Sigmoid colon (tissue), 3 donors: ENCODE measurements at regions not wholly inside any gene's neighbourhood (a gene's known extent, or its start where the extent isn't known, plus 50 kb on each side); places are given as distances from the start of the nearest gene placed in this dataset.

Experiments used
- POLR2A ChIP-seq, 2 donors: fragments of 450-650 bp; IDR thresholded peaks; one replicate each; pipeline ENCODE4 v1.6.1; 2016; ENCODE audit warnings: antibody characterized with exemption in 2 of 2, mild to moderate bottlenecking in 2 of 2, moderate library complexity in 2 of 2
- TF ChIP-seq, protein P1 (sequence below), 4 experiments: fragments of 450-650 bp in 3 of 4; fragments of 200-600 bp in 1 of 4; IDR thresholded peaks; one replicate each; pipeline ENCODE4 v1.5.1; 2016 to 2019; ENCODE audit warnings: antibody characterized with exemption in 4 of 4, mild to moderate bottlenecking in 3 of 4, moderate library complexity in 2 of 4

DNA sequence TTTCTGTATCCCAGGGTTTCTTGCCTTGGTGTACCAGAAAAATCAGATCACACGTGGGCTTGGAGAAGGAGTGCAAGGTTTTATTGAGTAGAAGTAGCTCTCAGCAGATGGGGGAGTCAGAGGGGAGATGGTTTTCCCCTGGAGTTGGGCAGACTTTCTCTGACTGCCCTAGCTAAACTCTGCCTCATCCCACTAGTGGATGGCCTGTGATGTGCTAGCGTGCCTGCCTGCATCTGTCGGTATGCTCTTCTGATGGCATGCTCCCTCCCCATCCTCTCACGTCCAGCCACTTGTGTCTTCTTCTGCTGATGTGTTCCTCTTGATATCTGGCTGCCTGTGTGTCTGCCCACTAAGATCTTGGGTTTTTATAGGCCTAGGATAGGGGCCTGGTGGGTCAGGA, 616.1 kb upstream of the RGMB start:
- TF ChIP-seq, protein P1, sequence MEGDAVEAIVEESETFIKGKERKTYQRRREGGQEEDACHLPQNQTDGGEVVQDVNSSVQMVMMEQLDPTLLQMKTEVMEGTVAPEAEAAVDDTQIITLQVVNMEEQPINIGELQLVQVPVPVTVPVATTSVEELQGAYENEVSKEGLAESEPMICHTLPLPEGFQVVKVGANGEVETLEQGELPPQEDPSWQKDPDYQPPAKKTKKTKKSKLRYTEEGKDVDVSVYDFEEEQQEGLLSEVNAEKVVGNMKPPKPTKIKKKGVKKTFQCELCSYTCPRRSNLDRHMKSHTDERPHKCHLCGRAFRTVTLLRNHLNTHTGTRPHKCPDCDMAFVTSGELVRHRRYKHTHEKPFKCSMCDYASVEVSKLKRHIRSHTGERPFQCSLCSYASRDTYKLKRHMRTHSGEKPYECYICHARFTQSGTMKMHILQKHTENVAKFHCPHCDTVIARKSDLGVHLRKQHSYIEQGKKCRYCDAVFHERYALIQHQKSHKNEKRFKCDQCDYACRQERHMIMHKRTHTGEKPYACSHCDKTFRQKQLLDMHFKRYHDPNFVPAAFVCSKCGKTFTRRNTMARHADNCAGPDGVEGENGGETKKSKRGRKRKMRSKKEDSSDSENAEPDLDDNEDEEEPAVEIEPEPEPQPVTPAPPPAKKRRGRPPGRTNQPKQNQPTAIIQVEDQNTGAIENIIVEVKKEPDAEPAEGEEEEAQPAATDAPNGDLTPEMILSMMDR (IDR thresholded peaks at IDR 0.05): no peak
- no peak for TF ChIP-seq POLR2A (IDR thresholded peaks at IDR 0.05)
